ENCODE measurements at regions not wholly inside any gene's neighbourhood (a gene's known extent, or its start where the extent isn't known, plus 50 kb on each side); places are given as distances from the start of the nearest gene placed in this dataset.

DNA sequence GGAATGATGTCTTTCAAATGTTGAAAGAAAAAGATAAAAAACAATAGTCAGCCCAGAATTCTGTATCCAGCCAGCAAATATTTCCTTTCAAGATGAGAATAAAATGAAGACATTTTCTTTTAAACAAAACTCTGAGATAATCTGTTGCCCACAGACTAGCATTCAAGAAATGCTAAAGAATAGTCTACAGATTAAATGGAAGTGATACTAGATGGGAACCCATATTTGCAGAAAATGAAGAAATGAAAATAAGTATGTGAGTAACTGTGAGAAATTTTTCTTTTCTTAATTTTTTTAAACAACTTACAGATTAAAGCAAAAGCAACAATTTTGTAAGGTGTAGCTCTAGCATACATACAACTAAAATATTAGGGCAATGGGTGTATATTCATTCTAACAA lies 469.8 kb downstream of the IGSF11 start:
- TF ChIP-seq, protein P1, sequence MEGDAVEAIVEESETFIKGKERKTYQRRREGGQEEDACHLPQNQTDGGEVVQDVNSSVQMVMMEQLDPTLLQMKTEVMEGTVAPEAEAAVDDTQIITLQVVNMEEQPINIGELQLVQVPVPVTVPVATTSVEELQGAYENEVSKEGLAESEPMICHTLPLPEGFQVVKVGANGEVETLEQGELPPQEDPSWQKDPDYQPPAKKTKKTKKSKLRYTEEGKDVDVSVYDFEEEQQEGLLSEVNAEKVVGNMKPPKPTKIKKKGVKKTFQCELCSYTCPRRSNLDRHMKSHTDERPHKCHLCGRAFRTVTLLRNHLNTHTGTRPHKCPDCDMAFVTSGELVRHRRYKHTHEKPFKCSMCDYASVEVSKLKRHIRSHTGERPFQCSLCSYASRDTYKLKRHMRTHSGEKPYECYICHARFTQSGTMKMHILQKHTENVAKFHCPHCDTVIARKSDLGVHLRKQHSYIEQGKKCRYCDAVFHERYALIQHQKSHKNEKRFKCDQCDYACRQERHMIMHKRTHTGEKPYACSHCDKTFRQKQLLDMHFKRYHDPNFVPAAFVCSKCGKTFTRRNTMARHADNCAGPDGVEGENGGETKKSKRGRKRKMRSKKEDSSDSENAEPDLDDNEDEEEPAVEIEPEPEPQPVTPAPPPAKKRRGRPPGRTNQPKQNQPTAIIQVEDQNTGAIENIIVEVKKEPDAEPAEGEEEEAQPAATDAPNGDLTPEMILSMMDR (conservative IDR thresholded peaks at IDR 0.05): no peak
- no peak for TF ChIP-seq EZH2 (IDR thresholded peaks at IDR 0.05; ENCODE audit: low read depth)

Data from PC-9 (cell line).